WERI-Rb-1 (cell line): ENCODE measurements at regions not wholly inside any gene's neighbourhood (a gene's known extent, or its start where the extent isn't known, plus 50 kb on each side); places are given as distances from the start of the nearest gene placed in this dataset.

Source experiments
- DNase-seq: peaks from one replicate; pipeline ENCODE4 v3.0.0-alpha.2; 2020
- H3K27ac ChIP-seq: fragments of 250-450 bp; sonication (Bioruptor Pico); 2 replicates; pipeline ENCODE4 v1.5.1; 2020; ENCODE audit warnings: mild to moderate bottlenecking, moderate library complexity
- H3K27me3 ChIP-seq: fragments of 250-450 bp; sonication (Bioruptor Pico); 2 replicates; pipeline ENCODE4 v1.5.1; 2021; ENCODE audit warnings: mild to moderate bottlenecking, low read depth, moderate library complexity; ENCODE audit not compliant: insufficient read depth, severe bottlenecking
- H3K36me3 ChIP-seq: fragments of 250-450 bp; sonication (Bioruptor Pico); 2 replicates; pipeline ENCODE4 v1.5.1; 2020; ENCODE audit warnings: mild to moderate bottlenecking, moderate library complexity
- H3K4me3 ChIP-seq: 2 replicates; pipeline ENCODE4 v1.5.1; 2011; ENCODE audit warnings: low read depth, mild to moderate bottlenecking, control low read depth, low read length
- H3K9me3 ChIP-seq: fragments of 250-450 bp; sonication (Bioruptor Pico); 2 replicates; pipeline ENCODE4 v1.5.1; 2021; ENCODE audit warnings: mild to moderate bottlenecking, moderate library complexity; ENCODE audit not compliant: severe bottlenecking
- CTCF ChIP-seq: IDR thresholded peaks from 2 replicates; pipeline ENCODE4 v1.5.1; 2011; ENCODE audit warnings: low read depth, mild to moderate bottlenecking, control low read depth, inconsistent platforms, low read length

- Histone ChIP-seq H3K27ac (no peak overlapping the region), H3K4me3 (no peak overlapping the region), H3K36me3 (no peaks in the 10 kb centered on the region), H3K27me3 (no peaks in the 10 kb centered on the region), H3K9me3 (no peaks in the 10 kb centered on the region)
- no peak for TF ChIP-seq CTCF
- DNase-seq: no peak
Measured at GRCh38 chr2:207416900-207417299, 112.9 kb upstream of the CREB1 start.

DNA sequence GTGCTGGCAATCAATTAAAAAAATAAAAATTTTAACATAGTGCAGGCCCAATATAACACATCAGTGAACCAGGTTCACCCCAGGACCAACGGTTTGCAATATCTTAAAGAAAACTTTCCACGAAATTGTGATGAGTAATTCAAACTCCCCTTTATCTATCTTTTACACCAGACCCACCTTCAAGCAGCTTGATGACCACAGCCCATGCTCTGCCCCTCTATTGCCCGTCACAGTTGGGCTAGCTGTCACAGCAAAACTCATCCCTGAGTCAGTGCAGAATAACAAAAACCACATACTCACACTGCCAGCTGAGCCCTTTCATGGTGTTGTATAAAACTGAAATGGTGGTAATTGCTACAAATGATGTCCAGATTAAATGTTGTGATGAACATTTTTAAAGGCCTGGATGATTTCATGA is 112.5 kb upstream of the CREB1 start:
- no peak overlapping the region for H3K27ac ChIP-seq
- no peaks in the 10 kb centered on the region for H3K27me3 ChIP-seq
- H3K36me3 ChIP-seq: no peaks in the 10 kb centered on the region
- no peak for DNase-seq
- H3K4me3 ChIP-seq: no peak overlapping the region
- no peaks in the 10 kb centered on the region for H3K9me3 ChIP-seq
- no peak for TF ChIP-seq CTCF

DNA sequence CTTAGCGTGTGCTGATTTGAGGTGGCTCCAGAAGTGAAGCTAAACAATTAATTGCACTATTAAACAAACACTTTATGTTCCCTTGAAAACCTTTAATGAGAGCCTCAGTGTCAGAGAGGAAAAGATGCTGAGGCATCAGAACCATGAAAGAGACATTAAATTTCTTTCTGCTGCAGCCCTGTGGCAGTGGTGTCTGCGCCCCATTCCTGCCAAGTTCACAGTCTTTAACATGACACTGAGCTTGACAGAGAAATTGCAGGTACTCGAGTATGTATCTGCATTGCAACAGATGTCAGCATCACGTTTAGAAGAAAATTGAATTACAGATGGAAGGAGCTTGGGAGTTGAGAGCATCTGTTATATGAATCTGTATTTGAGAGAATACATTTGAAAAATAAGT is 111.3 kb upstream of the CREB1 start:
- Histone ChIP-seq H3K4me3 (no peak overlapping the region), H3K9me3 (no peaks in the 10 kb centered on the region), H3K27me3 (no peaks in the 10 kb centered on the region), H3K27ac (no peak overlapping the region), H3K36me3 (no peaks in the 10 kb centered on the region)
- TF ChIP-seq CTCF: no peak
- no peak for DNase-seq

GRCh38 chr2:207419331-207419730 is 110.4 kb upstream of the CREB1 start:
- Histone ChIP-seq H3K36me3 (no peaks in the 10 kb centered on the region), H3K9me3 (no peaks in the 10 kb centered on the region), H3K4me3 (no peak overlapping the region), H3K27ac (no peak overlapping the region), H3K27me3 (no peaks in the 10 kb centered on the region)
- DNase-seq: no peak
- TF ChIP-seq CTCF: no peak

DNA sequence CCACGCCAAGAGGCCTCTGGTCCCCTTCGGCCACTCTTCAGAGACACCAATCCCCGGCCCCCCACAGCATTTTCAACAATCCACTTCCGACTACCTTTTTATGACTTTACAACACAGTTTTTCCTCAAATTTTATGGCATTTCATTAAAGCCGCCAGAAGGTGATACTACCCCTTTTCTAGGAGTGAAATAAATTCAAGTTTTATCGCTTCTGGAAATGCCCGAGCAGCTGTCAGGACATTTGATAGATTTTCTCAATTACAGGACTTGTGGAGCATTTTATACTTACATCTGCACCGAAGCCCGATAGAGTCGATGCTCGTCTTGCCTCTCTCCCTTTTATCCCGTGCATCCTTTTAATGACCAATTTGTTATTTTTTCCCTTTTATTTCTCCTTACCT is 108.1 kb upstream of the CREB1 start:
- Histone ChIP-seq H3K36me3 (no peaks in the 10 kb centered on the region), H3K4me3 (no peak overlapping the region), H3K9me3 (no peaks in the 10 kb centered on the region), H3K27me3 (no peaks in the 10 kb centered on the region), H3K27ac (no peak overlapping the region)
- DNase-seq: no peak
- no peak for TF ChIP-seq CTCF

- no peak for TF ChIP-seq CTCF
- Histone ChIP-seq H3K27ac (no peak overlapping the region), H3K36me3 (no peaks in the 10 kb centered on the region), H3K27me3 (no peaks in the 10 kb centered on the region), H3K9me3 (no peaks in the 10 kb centered on the region), H3K4me3 (no peak overlapping the region)
- DNase-seq: no peak
Measured at GRCh38 chr2:207422380-207422779, 107.4 kb upstream of the CREB1 start.
